ENCODE measurements at regions not wholly inside any gene's neighbourhood (a gene's known extent, or its start where the extent isn't known, plus 50 kb on each side); places are given as distances from the start of the nearest gene placed in this dataset.

DNA sequence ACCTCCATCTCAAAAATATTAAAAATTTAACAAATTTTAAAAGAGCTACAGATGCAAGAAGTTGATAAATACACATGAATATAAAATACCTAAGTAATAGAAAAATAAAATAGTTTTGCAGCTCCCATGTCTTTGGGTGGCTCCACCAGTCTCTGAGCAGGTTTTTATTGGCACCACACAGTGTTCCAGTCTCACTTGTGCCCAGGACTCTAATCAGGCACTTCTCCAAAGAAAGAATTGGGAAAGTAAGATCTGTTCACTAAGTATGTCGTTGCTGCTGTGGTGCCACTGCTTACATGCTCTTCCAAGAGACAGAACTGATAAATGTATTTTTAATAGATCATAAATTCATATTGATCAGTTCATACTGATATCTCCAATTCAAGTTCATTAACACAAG lies 92.5 kb upstream of the ABI3BP start:
- TF ChIP-seq, protein P1, sequence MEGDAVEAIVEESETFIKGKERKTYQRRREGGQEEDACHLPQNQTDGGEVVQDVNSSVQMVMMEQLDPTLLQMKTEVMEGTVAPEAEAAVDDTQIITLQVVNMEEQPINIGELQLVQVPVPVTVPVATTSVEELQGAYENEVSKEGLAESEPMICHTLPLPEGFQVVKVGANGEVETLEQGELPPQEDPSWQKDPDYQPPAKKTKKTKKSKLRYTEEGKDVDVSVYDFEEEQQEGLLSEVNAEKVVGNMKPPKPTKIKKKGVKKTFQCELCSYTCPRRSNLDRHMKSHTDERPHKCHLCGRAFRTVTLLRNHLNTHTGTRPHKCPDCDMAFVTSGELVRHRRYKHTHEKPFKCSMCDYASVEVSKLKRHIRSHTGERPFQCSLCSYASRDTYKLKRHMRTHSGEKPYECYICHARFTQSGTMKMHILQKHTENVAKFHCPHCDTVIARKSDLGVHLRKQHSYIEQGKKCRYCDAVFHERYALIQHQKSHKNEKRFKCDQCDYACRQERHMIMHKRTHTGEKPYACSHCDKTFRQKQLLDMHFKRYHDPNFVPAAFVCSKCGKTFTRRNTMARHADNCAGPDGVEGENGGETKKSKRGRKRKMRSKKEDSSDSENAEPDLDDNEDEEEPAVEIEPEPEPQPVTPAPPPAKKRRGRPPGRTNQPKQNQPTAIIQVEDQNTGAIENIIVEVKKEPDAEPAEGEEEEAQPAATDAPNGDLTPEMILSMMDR (conservative IDR thresholded peaks at IDR 0.05): no peak
- no peak overlapping the region for H3K27ac ChIP-seq

DNA sequence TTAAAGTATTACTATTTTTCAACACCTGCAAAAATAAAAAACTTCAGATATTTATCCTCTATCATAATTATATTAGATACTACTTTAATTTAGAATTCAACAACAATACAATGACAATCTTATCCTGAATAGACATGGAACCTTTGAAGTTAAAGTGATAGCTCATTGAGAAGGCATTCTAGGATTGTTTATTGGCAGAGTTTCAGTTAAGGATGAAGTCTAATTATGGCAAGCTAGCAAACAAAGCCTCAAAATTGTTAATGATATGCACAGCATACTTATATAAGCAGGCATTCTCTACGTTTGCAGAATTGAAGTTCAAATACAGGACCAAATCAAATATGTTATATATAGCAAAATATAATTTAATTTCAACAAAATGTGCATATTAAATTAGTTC lies 91.2 kb upstream of the ABI3BP start:
- TF ChIP-seq, protein P1 (conservative IDR thresholded peaks at IDR 0.05): no peak
- H3K27ac ChIP-seq: no peak overlapping the region

DNA sequence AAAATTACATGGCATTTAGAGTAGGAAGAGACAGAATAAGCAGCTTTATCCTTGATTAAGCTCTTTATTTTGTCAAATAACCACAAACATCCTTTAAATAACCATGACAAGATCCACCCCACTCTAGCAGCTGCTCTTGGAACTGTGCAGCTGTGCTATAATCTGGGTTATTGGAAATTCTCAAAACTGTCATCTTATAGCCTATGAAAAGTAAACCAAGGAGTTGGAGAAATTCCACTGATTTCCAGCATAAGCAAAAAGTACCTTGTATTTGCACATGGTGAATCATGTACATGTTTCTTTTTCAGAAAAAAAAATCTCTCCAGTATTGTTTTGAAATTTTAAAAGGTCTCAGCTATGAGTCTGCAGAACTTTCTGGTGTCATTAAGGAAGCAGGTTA lies 88.8 kb upstream of the ABI3BP start:
- TF ChIP-seq, protein P1 (conservative IDR thresholded peaks at IDR 0.05): no peak

DNA sequence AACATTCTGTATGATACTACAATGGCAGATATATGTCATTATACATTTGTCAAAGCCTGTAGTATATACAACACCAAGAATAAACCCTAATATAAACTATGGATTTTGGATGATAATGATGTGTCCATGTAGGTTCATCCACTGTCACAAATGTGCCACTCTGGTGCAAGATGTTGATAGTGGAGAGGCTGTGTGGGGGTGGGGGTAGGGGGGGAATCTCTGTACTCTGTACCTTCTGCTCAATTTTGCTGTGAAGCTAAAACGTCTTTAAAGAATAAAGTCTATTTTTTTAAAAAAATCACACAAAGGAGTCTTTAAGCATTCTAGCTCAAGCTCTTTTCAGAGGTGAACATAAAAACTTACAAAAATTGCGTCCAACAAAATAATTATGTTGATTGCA lies 88.2 kb upstream of the ABI3BP start:
- H3K27ac ChIP-seq: no peak overlapping the region
- TF ChIP-seq, protein P1 (conservative IDR thresholded peaks at IDR 0.05): no peak

More for the DNA sequence above, 88.8 kb upstream of the ABI3BP start:
- H3K27ac ChIP-seq: no peak overlapping the region

DNA sequence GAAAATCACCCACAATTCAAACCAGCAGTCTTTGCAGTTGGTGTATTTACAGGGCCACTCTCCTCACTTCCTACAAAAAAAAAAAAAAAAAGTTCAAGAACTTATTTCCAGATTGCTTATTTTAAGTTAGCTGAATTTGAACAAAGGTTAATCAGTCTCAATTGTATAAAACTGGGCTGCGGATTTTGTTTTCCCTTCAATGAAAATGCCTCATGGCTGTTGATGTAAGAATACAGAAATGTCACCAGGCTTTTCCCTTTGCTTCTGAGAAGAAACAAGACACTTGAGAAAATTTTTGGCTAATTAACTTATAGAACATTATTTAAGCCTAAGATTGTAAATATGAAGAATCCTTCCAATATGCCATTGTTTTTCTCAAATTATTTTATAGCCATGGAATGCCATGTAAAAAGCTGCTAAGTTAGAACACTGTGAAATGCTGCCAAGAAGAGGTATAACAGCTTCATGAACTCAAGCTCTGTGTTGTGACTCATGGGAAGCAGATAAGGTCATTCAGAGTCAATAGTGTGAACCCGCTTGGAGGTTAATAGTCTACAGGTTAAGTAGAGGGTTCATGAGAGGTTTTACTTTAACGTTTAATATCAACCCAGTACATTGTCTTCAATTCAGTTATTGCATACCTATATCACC lies 84.3 kb upstream of the ABI3BP start:
- TF ChIP-seq, protein P1 (conservative IDR thresholded peaks at IDR 0.05): no peak
- H3K27ac ChIP-seq: no peak overlapping the region

DNA sequence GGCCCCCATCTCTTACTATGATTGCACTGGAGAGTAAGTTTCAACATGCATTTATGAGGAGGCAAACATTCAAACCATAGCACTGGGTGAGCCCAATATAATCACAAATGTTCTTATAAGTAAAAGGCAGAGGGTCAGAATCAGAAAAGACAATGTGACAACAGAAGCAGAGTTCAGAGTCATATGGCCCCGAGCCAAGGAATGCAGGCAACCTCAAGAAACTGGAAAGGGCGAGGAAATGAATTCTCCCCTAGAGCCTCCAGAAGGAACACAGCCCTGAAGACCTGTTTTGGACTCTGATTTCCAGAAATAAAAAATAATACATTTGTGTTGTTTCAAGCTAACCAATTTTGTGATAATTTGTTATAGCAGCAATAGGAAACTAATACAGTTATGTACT lies 81.3 kb upstream of the ABI3BP start:
- TF ChIP-seq, protein P1 (conservative IDR thresholded peaks at IDR 0.05): no peak
- no peak overlapping the region for H3K27ac ChIP-seq

DNA sequence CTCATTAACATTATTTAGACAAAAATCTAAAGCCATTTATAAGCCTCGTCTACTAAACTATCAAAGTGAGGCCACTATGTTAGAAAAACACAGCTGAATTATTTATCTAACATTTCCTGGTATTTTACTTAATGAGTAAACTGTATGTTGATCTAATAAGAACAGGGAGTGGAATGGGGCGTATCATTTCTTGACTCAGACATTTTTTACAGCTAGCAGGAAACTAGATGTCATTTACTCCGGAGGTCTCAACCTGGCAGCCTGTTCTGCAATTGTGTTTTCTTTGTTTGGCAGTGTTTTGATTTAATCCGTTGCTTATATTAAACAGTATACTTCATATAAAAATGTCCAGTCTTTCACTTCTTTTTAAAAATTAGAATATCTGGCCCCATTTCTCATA lies 79.1 kb upstream of the ABI3BP start:
- TF ChIP-seq, protein P1 (conservative IDR thresholded peaks at IDR 0.05): no peak
- peak overlapping the region; percentile 53 for H3K27ac ChIP-seq

Data from VCaP (cell line).